K562 (cell line): ENCODE measurements at regions not wholly inside any gene's neighbourhood (a gene's known extent, or its start where the extent isn't known, plus 50 kb on each side); places are given as distances from the start of the nearest gene placed in this dataset.

Experiments used
- CBX8 ChIP-seq: fragments of 200-600 bp; sonication (generic); IDR thresholded peaks from 2 replicates; pipeline ENCODE4 v1.6.1; 2012; ENCODE audit warnings: borderline replicate concordance, mixed run types, low read depth, mild to moderate bottlenecking, moderate library complexity, mixed read lengths, low read length, control low read depth, inconsistent platforms; ENCODE audit not compliant: poor library complexity, severe bottlenecking; ENCODE audit errors: extremely low read depth
- CEBPB ChIP-seq: fragments of 450-650 bp; IDR thresholded peaks from 2 replicates; pipeline ENCODE4 v1.6.1; 2016; ENCODE audit warnings: missing genetic modification characterization, missing compliant biosample characterization
- ESRRB ChIP-seq: fragments of 250-450 bp; sonication (Bioruptor Pico); IDR thresholded peaks from 2 replicates; pipeline ENCODE4 v1.5.0; 2020; ENCODE audit warnings: mild to moderate bottlenecking, moderate library complexity, borderline replicate concordance
- GTF2A2 ChIP-seq: IDR thresholded peaks from 2 replicates; pipeline ENCODE4 v1.6.1; 2016; ENCODE audit warnings: mild to moderate bottlenecking, missing genetic modification characterization, missing compliant biosample characterization
- ILF3 ChIP-seq: fragments of 450-650 bp; IDR thresholded peaks from 2 replicates; pipeline ENCODE4 v1.6.1; 2018; ENCODE audit warnings: antibody characterized with exemption, mild to moderate bottlenecking, moderate library complexity, borderline replicate concordance
- MYC ChIP-seq, 2 experiments: fragments of 250-450 bp in 1 of 2; sonication (Bioruptor Pico) in 1 of 2; IDR thresholded peaks; 2 replicates each; pipeline versions ENCODE4 v1.5.1 to v1.6.1; 2012 to 2021; ENCODE audit warnings: low read depth in 2 of 2, borderline replicate concordance in 1 of 2, improper control_type of control experiment in 1 of 2, low read length in 1 of 2, mild to moderate bottlenecking in 1 of 2, moderate library complexity in 1 of 2
- PHB2 ChIP-seq: fragments of 450-650 bp; IDR thresholded peaks from 2 replicates; pipeline ENCODE4 v1.6.1; 2017; ENCODE audit warnings: low read depth
- SMAD3 ChIP-seq: fragments of 450-650 bp; formaldehyde crosslinking; conservative IDR thresholded peaks from 2 replicates; pipeline ENCODE4 v1.4.0; 2020; ENCODE audit warnings: mild to moderate bottlenecking
- SRSF9 ChIP-seq: fragments of 200-400 bp; formaldehyde crosslinking; IDR thresholded peaks from 2 replicates; pipeline ENCODE4 v1.6.1; 2017; ENCODE audit warnings: low read depth, low read length, borderline replicate concordance
- STAG1 ChIP-seq: sonication (generic); formaldehyde crosslinking; IDR thresholded peaks from 2 replicates; pipeline ENCODE4 v1.5.0; 2020; ENCODE audit warnings: missing genetic modification reagents, borderline replicate concordance
- TFAM ChIP-seq: fragments of 250-450 bp; sonication (Bioruptor Pico); conservative IDR thresholded peaks from 2 replicates; pipeline ENCODE4 v1.5.0; 2021; ENCODE audit warnings: mild to moderate bottlenecking, moderate library complexity
- ZBED1 ChIP-seq: IDR thresholded peaks from 2 replicates; pipeline ENCODE4 v1.6.1; 2014
- ZNF778 ChIP-seq: fragments of 450-650 bp; formaldehyde crosslinking; IDR thresholded peaks from 2 replicates; pipeline ENCODE4 v1.4.0; 2020; ENCODE audit warnings: mild to moderate bottlenecking, moderate library complexity
- ZNF79 ChIP-seq: fragments of 250-450 bp; sonication (Bioruptor Pico); IDR thresholded peaks from 2 replicates; pipeline ENCODE4 v1.4.0; 2020; ENCODE audit warnings: low read depth, mild to moderate bottlenecking, moderate library complexity
- ZZZ3 ChIP-seq: fragments of 450-650 bp; IDR thresholded peaks from 2 replicates; pipeline ENCODE4 v1.6.1; 2016; ENCODE audit warnings: antibody characterized with exemption, mild to moderate bottlenecking, moderate library complexity
- TF ChIP-seq, protein P1 (sequence below): sonication (generic); IDR thresholded peaks from 2 replicates; pipeline ENCODE4 v1.6.1; 2016
- TF ChIP-seq, protein P2 (sequence below), 2 experiments: fragments of 450-650 bp in 1 of 2; sonication (generic) in 1 of 2; formaldehyde crosslinking; conservative IDR thresholded peaks; 2 replicates each; pipeline versions ENCODE4 v1.4.0 to v1.8.1; 2020 to 2022; ENCODE audit warnings: mild to moderate bottlenecking in 1 of 2, missing genetic modification reagents in 1 of 2
- TF ChIP-seq, protein P3 (sequence below): fragments of 250-450 bp; sonication (Bioruptor Pico); IDR thresholded peaks from 2 replicates; pipeline ENCODE4 v1.8.0; 2021; ENCODE audit warnings: borderline replicate concordance, mild to moderate bottlenecking, moderate library complexity; ENCODE audit not compliant: poor library complexity, severe bottlenecking
- TF ChIP-seq, protein P4 (sequence below): sonication (generic); formaldehyde crosslinking; IDR thresholded peaks from 2 replicates; pipeline ENCODE4 v1.9.0; 2022; ENCODE audit warnings: mild to moderate bottlenecking, missing genetic modification reagents
- TF ChIP-seq, protein P5 (sequence below): fragments of 450-650 bp; IDR thresholded peaks from 2 replicates; pipeline ENCODE4 v1.6.1; 2016
- TF ChIP-seq, protein P6 (sequence below), 2 experiments: fragments of 450-650 bp; IDR thresholded peaks; 2 replicates each; pipeline ENCODE4 v1.6.1; 2018; ENCODE audit warnings: mild to moderate bottlenecking in 2 of 2, low read depth in 1 of 2; ENCODE audit not compliant: partially characterized antibody in 2 of 2

DNA sequence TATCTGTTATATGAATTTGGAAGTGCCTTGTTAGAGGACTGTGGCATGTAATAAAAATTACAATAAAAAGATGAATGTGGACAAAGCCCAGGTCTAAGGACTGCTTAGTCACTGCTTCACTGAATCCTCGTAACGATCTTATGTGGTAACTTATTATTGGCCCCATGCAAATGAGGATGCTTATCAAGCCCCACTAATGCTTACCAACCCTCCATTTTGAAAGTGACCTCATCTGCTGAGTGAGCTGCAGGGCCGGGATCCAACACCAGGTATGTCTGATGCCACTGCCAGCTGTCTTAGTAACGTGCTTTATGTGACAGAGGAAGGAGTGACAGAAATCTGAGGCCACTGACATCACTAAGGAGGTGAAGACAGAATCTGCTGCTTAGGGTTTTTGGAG lies 65.3 kb upstream of the CCDC85A start (continued):
- TF ChIP-seq, protein P1, sequence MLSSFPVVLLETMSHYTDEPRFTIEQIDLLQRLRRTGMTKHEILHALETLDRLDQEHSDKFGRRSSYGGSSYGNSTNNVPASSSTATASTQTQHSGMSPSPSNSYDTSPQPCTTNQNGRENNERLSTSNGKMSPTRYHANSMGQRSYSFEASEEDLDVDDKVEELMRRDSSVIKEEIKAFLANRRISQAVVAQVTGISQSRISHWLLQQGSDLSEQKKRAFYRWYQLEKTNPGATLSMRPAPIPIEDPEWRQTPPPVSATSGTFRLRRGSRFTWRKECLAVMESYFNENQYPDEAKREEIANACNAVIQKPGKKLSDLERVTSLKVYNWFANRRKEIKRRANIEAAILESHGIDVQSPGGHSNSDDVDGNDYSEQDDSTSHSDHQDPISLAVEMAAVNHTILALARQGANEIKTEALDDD = no peak
- no peak for TF ChIP-seq TFAM (CRISPR knock-in tag)
- TF ChIP-seq, protein P2, sequence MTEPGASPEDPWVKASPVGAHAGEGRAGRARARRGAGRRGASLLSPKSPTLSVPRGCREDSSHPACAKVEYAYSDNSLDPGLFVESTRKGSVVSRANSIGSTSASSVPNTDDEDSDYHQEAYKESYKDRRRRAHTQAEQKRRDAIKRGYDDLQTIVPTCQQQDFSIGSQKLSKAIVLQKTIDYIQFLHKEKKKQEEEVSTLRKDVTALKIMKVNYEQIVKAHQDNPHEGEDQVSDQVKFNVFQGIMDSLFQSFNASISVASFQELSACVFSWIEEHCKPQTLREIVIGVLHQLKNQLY (CRISPR knock-in tag; conservative IDR thresholded peaks at IDR 0.05) = no peak
- no peak for TF ChIP-seq STAG1
- no peak for TF ChIP-seq ILF3
- no peak for TF ChIP-seq SMAD3 (CRISPR knock-in tag)
- TF ChIP-seq ZZZ3 = no peak
- TF ChIP-seq CEBPB (tag) = peak; percentile 18; the same call in 1 of the 2 replicates
- TF ChIP-seq ZBED1 = no peak
- TF ChIP-seq SRSF9 = no peak
- TF ChIP-seq, protein P3, sequence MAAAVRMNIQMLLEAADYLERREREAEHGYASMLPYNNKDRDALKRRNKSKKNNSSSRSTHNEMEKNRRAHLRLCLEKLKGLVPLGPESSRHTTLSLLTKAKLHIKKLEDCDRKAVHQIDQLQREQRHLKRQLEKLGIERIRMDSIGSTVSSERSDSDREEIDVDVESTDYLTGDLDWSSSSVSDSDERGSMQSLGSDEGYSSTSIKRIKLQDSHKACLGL (CRISPR knock-in tag) = no peak
- TF ChIP-seq ZNF778 (CRISPR knock-in tag) = no peak
- no peak for TF ChIP-seq ESRRB
- TF ChIP-seq ZNF79 (CRISPR knock-in tag) = no peak
- TF ChIP-seq, protein P4, sequence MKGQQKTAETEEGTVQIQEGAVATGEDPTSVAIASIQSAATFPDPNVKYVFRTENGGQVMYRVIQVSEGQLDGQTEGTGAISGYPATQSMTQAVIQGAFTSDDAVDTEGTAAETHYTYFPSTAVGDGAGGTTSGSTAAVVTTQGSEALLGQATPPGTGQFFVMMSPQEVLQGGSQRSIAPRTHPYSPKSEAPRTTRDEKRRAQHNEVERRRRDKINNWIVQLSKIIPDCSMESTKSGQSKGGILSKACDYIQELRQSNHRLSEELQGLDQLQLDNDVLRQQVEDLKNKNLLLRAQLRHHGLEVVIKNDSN (CRISPR knock-in tag) = no peak
- no peak for TF ChIP-seq CBX8
- no peak for TF ChIP-seq GTF2A2 (tag)
- TF ChIP-seq, protein P5, sequence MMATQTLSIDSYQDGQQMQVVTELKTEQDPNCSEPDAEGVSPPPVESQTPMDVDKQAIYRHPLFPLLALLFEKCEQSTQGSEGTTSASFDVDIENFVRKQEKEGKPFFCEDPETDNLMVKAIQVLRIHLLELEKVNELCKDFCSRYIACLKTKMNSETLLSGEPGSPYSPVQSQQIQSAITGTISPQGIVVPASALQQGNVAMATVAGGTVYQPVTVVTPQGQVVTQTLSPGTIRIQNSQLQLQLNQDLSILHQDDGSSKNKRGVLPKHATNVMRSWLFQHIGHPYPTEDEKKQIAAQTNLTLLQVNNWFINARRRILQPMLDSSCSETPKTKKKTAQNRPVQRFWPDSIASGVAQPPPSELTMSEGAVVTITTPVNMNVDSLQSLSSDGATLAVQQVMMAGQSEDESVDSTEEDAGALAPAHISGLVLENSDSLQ = peak; percentile 32; the same call in 1 of the 2 replicates
- TF ChIP-seq PHB2 = no peak
- no peak for TF ChIP-seq MYC (IDR thresholded peaks at IDR 0.05; ENCODE audit: low read depth, low read length)
- TF ChIP-seq MYC (CRISPR knock-in tag; IDR thresholded peaks at IDR 0.05; ENCODE audit: borderline replicate concordance, low read depth) = no peak
- TF ChIP-seq, protein P6, sequence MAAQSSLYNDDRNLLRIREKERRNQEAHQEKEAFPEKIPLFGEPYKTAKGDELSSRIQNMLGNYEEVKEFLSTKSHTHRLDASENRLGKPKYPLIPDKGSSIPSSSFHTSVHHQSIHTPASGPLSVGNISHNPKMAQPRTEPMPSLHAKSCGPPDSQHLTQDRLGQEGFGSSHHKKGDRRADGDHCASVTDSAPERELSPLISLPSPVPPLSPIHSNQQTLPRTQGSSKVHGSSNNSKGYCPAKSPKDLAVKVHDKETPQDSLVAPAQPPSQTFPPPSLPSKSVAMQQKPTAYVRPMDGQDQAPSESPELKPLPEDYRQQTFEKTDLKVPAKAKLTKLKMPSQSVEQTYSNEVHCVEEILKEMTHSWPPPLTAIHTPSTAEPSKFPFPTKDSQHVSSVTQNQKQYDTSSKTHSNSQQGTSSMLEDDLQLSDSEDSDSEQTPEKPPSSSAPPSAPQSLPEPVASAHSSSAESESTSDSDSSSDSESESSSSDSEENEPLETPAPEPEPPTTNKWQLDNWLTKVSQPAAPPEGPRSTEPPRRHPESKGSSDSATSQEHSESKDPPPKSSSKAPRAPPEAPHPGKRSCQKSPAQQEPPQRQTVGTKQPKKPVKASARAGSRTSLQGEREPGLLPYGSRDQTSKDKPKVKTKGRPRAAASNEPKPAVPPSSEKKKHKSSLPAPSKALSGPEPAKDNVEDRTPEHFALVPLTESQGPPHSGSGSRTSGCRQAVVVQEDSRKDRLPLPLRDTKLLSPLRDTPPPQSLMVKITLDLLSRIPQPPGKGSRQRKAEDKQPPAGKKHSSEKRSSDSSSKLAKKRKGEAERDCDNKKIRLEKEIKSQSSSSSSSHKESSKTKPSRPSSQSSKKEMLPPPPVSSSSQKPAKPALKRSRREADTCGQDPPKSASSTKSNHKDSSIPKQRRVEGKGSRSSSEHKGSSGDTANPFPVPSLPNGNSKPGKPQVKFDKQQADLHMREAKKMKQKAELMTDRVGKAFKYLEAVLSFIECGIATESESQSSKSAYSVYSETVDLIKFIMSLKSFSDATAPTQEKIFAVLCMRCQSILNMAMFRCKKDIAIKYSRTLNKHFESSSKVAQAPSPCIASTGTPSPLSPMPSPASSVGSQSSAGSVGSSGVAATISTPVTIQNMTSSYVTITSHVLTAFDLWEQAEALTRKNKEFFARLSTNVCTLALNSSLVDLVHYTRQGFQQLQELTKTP (IDR thresholded peaks at IDR 0.05; ENCODE audit: low read depth in 1 of 2, partially characterized antibody in 2 of 2) = no peak
